ENCODE measurements at regions not wholly inside any gene's neighbourhood (a gene's known extent, or its start where the extent isn't known, plus 50 kb on each side); places are given as distances from the start of the nearest gene placed in this dataset.

- no peak for DNase-seq (ENCODE audit: low read depth)
- no peak for TF ChIP-seq CTCF (IDR thresholded peaks at IDR 0.05; ENCODE audit: low read length, missing control alignments)
- no peak overlapping the region for H3K4me3 ChIP-seq (replicated peaks; ENCODE audit: low read depth, low read length)
Observed at GRCh38 chr7:49718760-49719159, 54.7 kb upstream of the VWC2 start.

- H3K4me3 ChIP-seq (replicated peaks; ENCODE audit: low read depth, low read length) = no peak overlapping the region
- DNase-seq (ENCODE audit: low read depth) = no peak
- no peak for TF ChIP-seq CTCF (IDR thresholded peaks at IDR 0.05; ENCODE audit: low read length, missing control alignments)
Observed at GRCh38 chr7:49721441-49721840, 52.0 kb upstream of the VWC2 start.
